LNCaP clone FGC (cell line): ENCODE measurements at regions not wholly inside any gene's neighbourhood (a gene's known extent, or its start where the extent isn't known, plus 50 kb on each side); places are given as distances from the start of the nearest gene placed in this dataset.

Experiments
- DNase-seq: peaks from one replicate; pipeline ENCODE4 v3.0.0-alpha.2; 2011; ENCODE audit warnings: low read depth
- H3K4me3 ChIP-seq: 2 replicates; pipeline ENCODE4 v1.5.1; 2011; ENCODE audit warnings: mild to moderate bottlenecking, low read depth, low read length, control low read depth
- CTCF ChIP-seq: IDR thresholded peaks from 2 replicates; pipeline ENCODE4 v1.5.1; 2012; ENCODE audit warnings: mild to moderate bottlenecking; ENCODE audit not compliant: control insufficient read depth, insufficient read depth; ENCODE audit errors: extremely low read depth

GRCh38 chr9:120326049-120326693 is 253.8 kb downstream of the CDK5RAP2 start:
- DNase-seq = no peak
- H3K4me3 ChIP-seq = no peak overlapping the region
- no peak for TF ChIP-seq CTCF

GRCh38 chr9:120324996-120325642 is 254.8 kb downstream of the CDK5RAP2 start:
- TF ChIP-seq CTCF = 0 out of 2 replicates have a peak, but pooled peaks have one; percentile 15
- no peak for DNase-seq
- H3K4me3 ChIP-seq = no peak overlapping the region

- H3K4me3 ChIP-seq = no peak overlapping the region
- DNase-seq = no peak
- no peak for TF ChIP-seq CTCF
Observed at GRCh38 chr9:120324461-120324860, 255.5 kb downstream of the CDK5RAP2 start.

GRCh38 chr9:120323125-120323524 is 256.8 kb downstream of the CDK5RAP2 start:
- H3K4me3 ChIP-seq = no peak overlapping the region
- no peak for TF ChIP-seq CTCF
- DNase-seq = no peak

- no peak for DNase-seq
- TF ChIP-seq CTCF = no peak
- no peak overlapping the region for H3K4me3 ChIP-seq
Observed at GRCh38 chr9:120319452-120319851, 260.5 kb downstream of the CDK5RAP2 start.

GRCh38 chr9:120315154-120315553 is 264.8 kb downstream of the CDK5RAP2 start:
- TF ChIP-seq CTCF = no peak
- DNase-seq = no peak
- no peak overlapping the region for H3K4me3 ChIP-seq

- H3K4me3 ChIP-seq = no peak overlapping the region
Observed at GRCh38 chr9:120312031-120312430, 267.9 kb downstream of the CDK5RAP2 start.

More at GRCh38 chr9:120312031-120312430, 267.9 kb downstream of the CDK5RAP2 start:
- DNase-seq = no peak
- no peak for TF ChIP-seq CTCF
